DOHH2 (cell line): ENCODE measurements at regions not wholly inside any gene's neighbourhood (a gene's known extent, or its start where the extent isn't known, plus 50 kb on each side); places are given as distances from the start of the nearest gene placed in this dataset.

Source experiments
- H3F3A ChIP-seq: fragments of 200-600 bp; sonication (generic), shearing (Covaris generic); 2 replicates; pipeline ENCODE4 v1.6.0; 2016; ENCODE audit warnings: antibody characterized with exemption, mild to moderate bottlenecking; ENCODE audit not compliant: control insufficient read depth, insufficient read depth
- H3K27ac ChIP-seq: fragments of 200-600 bp; sonication (generic); 2 replicates; pipeline ENCODE4 v1.5.1; 2014; ENCODE audit warnings: low read depth, mild to moderate bottlenecking, low read length, moderate library complexity
- H3K27me3 ChIP-seq: fragments of 200-600 bp; sonication (generic); 2 replicates; pipeline ENCODE4 v1.6.1; 2014; ENCODE audit warnings: mild to moderate bottlenecking, low read length, mixed read lengths; ENCODE audit not compliant: control insufficient read depth
- H3K36me3 ChIP-seq: fragments of 200-600 bp; sonication (generic); 2 replicates; pipeline ENCODE4 v1.6.1; 2014; ENCODE audit warnings: mild to moderate bottlenecking, low read length, moderate library complexity, mixed read lengths; ENCODE audit not compliant: control insufficient read depth
- H3K4me1 ChIP-seq: fragments of 200-600 bp; sonication (generic); 2 replicates; pipeline ENCODE4 v1.6.1; 2014; ENCODE audit warnings: mild to moderate bottlenecking, low read length, mixed read lengths; ENCODE audit not compliant: control insufficient read depth
- H3K4me2 ChIP-seq: fragments of 200-600 bp; sonication (generic); 2 replicates; pipeline ENCODE4 v1.6.0; 2014; ENCODE audit warnings: mild to moderate bottlenecking, low read length, moderate library complexity
- H3K4me3 ChIP-seq: fragments of 200-600 bp; sonication (generic); 2 replicates; pipeline ENCODE4 v1.5.1; 2014; ENCODE audit warnings: mild to moderate bottlenecking, low read length, mixed read lengths
- H3K79me2 ChIP-seq: fragments of 200-600 bp; sonication (generic); 2 replicates; pipeline ENCODE4 v1.6.1; 2014; ENCODE audit warnings: mild to moderate bottlenecking, low read length, mixed read lengths; ENCODE audit not compliant: control insufficient read depth
- H3K9me2 ChIP-seq: fragments of 200-600 bp; sonication (generic); replicated peaks from 2 replicates; pipeline ENCODE4 v1.6.1; 2014; ENCODE audit warnings: mild to moderate bottlenecking, low read length, mixed read lengths; ENCODE audit not compliant: control insufficient read depth
- H3K9me3 ChIP-seq: fragments of 200-600 bp; sonication (generic); 2 replicates; pipeline ENCODE4 v1.6.1; 2014; ENCODE audit warnings: antibody characterized with exemption, low read length, mixed read lengths; ENCODE audit not compliant: control insufficient read depth, insufficient read depth
- H4K20me1 ChIP-seq: fragments of 200-600 bp; sonication (generic); 2 replicates; pipeline ENCODE4 v1.6.0; 2014; ENCODE audit warnings: low read depth, mild to moderate bottlenecking, antibody characterized with exemption, low read length, moderate library complexity; ENCODE audit not compliant: control insufficient read depth, insufficient read depth
- EZH2phosphoT487 ChIP-seq: fragments of 200-600 bp; sonication (generic); IDR thresholded peaks from 2 replicates; pipeline ENCODE4 v1.6.1; 2017; ENCODE audit warnings: borderline replicate concordance, mild to moderate bottlenecking, antibody characterized with exemption, low read length, moderate library complexity, mixed read lengths
- TF ChIP-seq, protein P1 (sequence below): fragments of 200-600 bp; sonication (generic); IDR thresholded peaks from one replicate; pipeline ENCODE4 v1.5.1; 2014; ENCODE audit warnings: antibody characterized with exemption, mild to moderate bottlenecking, low read depth, low read length; ENCODE audit not compliant: poor library complexity, severe bottlenecking

DNA sequence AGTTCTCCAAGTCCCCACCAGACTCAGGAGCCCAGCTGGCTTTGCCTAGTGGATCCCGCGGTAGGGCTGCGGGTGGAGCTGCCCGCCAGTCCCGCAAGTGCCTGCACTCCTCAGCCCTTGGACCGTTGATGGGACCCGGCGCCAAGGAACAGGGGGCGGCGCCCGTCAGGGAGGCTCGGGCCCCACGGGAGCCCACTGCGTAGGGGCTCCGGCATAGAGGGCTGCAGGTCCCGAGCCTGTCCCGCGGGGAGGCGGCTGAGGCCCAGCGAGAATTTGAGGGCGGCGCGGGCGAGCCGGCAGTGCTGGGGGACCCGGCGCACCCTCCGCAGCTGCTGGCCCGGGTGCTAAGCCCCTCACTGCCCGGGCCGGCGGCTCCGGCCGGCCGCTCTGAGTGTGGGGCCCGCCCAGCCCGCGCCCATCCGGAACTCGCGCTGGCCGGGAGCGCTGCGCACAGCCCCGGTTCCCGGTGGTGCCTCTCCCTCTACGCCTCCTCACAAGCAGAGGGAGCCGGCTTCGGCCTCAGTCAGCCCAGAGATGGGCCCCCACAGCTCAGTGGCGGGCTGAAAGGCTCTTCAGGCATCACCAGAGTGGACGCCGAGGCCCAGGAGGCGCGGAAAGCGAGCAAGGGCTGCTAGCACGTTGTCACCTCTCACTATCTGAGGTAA, 452.4 kb upstream of the LRFN5 start:
- no peak overlapping the region for H3K4me3 ChIP-seq
- no peaks in the 10 kb centered on the region for H3K9me2 ChIP-seq
- no peaks in the 10 kb centered on the region for H3K36me3 ChIP-seq
- no peaks in the 10 kb centered on the region for H3K27me3 ChIP-seq
- no peaks in the 10 kb centered on the region for H3K79me2 ChIP-seq
- no peaks in the 10 kb centered on the region for H3K4me1 ChIP-seq
- H3K27ac ChIP-seq = no peak overlapping the region
- no peak overlapping the region for H3K4me2 ChIP-seq
- TF ChIP-seq, protein P1, sequence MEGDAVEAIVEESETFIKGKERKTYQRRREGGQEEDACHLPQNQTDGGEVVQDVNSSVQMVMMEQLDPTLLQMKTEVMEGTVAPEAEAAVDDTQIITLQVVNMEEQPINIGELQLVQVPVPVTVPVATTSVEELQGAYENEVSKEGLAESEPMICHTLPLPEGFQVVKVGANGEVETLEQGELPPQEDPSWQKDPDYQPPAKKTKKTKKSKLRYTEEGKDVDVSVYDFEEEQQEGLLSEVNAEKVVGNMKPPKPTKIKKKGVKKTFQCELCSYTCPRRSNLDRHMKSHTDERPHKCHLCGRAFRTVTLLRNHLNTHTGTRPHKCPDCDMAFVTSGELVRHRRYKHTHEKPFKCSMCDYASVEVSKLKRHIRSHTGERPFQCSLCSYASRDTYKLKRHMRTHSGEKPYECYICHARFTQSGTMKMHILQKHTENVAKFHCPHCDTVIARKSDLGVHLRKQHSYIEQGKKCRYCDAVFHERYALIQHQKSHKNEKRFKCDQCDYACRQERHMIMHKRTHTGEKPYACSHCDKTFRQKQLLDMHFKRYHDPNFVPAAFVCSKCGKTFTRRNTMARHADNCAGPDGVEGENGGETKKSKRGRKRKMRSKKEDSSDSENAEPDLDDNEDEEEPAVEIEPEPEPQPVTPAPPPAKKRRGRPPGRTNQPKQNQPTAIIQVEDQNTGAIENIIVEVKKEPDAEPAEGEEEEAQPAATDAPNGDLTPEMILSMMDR = no peak
- TF ChIP-seq EZH2phosphoT487 = no peak
- no peaks in the 10 kb centered on the region for H3K9me3 ChIP-seq
- no peaks in the 10 kb centered on the region for H4K20me1 ChIP-seq
- no peaks in the 10 kb centered on the region for H3F3A ChIP-seq

- Histone ChIP-seq H3K4me1 (no peaks in the 10 kb centered on the region), H3K27ac (no peak overlapping the region), H3K27me3 (no peaks in the 10 kb centered on the region), H3K36me3 (no peaks in the 10 kb centered on the region), H3K4me2 (no peak overlapping the region), H3K4me3 (no peak overlapping the region), H3K9me2 (no peaks in the 10 kb centered on the region), H4K20me1 (no peaks in the 10 kb centered on the region), H3K9me3 (no peaks in the 10 kb centered on the region), H3K79me2 (no peaks in the 10 kb centered on the region), H3F3A (no peaks in the 10 kb centered on the region)
- TF ChIP-seq, protein P1 = no peak
- TF ChIP-seq EZH2phosphoT487 = no peak
Measured at GRCh38 chr14:41146391-41146790, 460.3 kb upstream of the LRFN5 start.

DNA sequence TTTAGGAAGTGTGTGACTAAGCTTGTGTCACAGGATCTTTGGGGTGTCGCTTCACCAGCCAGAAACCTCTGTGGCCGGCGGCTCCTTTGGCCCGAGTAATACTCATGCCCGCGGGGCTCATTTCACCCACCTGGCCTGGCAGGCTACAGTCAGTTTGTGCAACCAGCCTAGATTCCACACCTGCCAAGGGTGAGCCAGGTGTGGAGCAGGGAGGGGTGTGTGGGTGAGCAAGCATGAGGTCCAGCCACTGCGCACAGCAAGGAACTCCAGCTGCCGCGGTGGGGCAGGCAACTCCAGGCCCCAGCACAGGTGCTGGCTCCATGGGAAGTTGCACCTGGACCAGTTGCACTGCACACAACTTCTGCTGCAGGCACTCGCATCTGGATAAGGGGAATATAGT, 462.3 kb upstream of the LRFN5 start:
- H3K4me3 ChIP-seq = no peak overlapping the region
- no peaks in the 10 kb centered on the region for H3K9me2 ChIP-seq
- H3K27ac ChIP-seq = no peak overlapping the region
- no peaks in the 10 kb centered on the region for H3K4me1 ChIP-seq
- H4K20me1 ChIP-seq = no peaks in the 10 kb centered on the region
- no peaks in the 10 kb centered on the region for H3K27me3 ChIP-seq
- H3K79me2 ChIP-seq = no peaks in the 10 kb centered on the region
- no peaks in the 10 kb centered on the region for H3K36me3 ChIP-seq
- H3F3A ChIP-seq = no peaks in the 10 kb centered on the region
- no peaks in the 10 kb centered on the region for H3K9me3 ChIP-seq
- TF ChIP-seq, protein P1 = no peak
- TF ChIP-seq EZH2phosphoT487 = no peak
- H3K4me2 ChIP-seq = no peak overlapping the region
